Activated CD8-positive, alpha-beta memory T cell treated with anti-CD3 and anti-CD28 coated beads for 4 hours (primary cell): ENCODE measurements at regions not wholly inside any gene's neighbourhood (a gene's known extent, or its start where the extent isn't known, plus 50 kb on each side); places are given as distances from the start of the nearest gene placed in this dataset.

Experiments
- DNase-seq, 2 donors: peaks; one replicate each; pipeline ENCODE4 v3.0.0-alpha.2; 2020; ENCODE audit warnings: low read depth in 2 of 2

- DNase-seq: no peak
Measured at GRCh38 chr1:83673312-83673711, 325.6 kb downstream of the TTLL7 start.

- DNase-seq: no peak
Measured at GRCh38 chr1:83671586-83671985, 327.3 kb downstream of the TTLL7 start.

- DNase-seq: no peak
Measured at GRCh38 chr1:83670909-83671565, 327.9 kb downstream of the TTLL7 start.

DNA sequence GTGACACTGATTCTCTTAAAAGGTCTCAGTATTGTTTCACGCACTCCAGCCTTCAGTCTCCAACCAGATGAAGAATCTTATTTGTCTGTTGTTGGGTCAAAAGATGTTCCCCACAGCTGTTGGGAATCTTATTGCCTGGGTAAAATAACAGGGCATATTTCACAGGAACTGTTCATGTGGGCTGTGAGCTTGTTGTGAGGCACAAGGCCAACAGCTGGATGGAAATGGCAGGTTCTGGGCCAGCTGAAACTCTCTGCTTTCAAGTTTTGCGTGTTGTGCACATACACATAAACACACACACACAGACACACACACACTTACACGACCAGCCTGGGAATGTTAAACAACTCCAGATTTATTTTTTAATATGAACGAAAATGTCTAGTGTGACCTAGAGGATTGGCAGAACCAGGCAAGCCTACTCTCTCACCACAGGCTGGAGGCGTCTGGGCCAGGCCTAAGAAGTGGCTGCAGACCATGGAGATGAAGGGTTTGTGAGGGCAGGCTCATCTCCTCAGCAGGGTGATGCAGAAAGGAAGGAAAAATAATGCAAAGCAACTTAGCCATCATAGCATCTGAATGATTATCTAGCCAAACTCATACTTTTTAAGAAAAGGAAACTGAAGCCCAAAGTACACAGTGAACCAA, 357.0 kb downstream of the TTLL7 start:
- no peak for DNase-seq

GRCh38 chr1:83641206-83641658, 357.7 kb downstream of the TTLL7 start:
- no peak for DNase-seq

- no peak for DNase-seq
Measured at GRCh38 chr1:83639785-83640184, 359.1 kb downstream of the TTLL7 start.

- no peak for DNase-seq
Measured at GRCh38 chr1:83637586-83637985, 361.3 kb downstream of the TTLL7 start.

DNA sequence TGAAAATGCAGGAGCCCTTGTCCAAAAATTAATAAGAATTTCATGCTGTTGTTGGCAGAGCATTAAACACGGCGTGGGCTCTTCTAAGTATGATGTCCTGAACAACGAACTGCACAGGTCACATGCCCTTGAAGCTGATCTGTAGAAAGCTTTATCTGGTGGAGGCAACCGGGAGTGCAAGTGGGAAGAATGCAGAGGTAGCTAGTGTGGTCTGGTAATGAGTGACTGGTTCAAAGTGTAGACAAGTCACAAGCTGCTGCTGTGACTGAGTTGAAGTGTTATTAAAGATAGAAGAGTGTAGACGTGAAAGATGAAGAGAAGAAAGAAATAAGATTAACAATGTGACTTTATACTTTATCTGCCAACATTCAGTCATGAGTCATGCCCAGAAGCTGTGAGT, 361.9 kb downstream of the TTLL7 start:
- no peak for DNase-seq

DNA sequence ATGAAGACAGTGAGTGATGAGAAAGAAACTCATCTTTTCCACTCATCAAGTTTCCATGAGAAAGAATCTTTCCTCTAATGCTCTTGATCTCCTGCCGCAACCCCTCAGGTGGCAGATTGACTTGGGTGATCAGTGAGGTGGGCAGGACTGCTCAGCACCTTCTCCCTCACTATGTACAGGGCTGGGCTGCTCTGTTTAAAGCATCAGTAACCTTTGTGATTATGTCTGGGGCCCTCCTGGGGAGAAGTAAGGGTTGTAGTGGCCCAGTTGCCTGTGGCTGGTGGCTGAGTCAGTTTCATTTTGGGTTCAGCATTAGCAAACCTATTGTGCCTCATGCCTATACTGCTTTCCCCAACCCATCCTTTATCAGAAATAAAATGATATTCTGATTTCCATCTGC, 366.0 kb downstream of the TTLL7 start:
- no peak for DNase-seq

DNA sequence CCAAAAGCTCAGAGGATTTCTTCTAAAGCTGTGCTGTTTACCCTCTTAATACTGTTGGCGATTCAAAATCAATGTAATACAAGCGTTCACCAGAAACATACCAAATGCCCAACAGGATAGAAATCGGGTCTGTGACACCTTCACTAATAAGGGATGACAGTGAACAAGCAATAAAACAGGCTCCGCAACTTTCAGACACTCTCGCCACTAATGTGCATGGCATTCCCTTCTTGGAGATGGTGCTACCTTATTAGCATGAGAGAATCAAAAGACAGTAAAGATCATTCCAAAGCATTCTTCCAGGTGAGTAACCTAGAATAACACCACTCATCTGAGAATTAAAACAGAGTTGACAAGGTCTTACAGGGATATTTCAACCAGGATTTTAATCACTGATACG, 367.1 kb downstream of the TTLL7 start:
- DNase-seq: no peak

- DNase-seq: no peak
Measured at GRCh38 chr1:83627045-83627444, 371.9 kb downstream of the TTLL7 start.

- no peak for DNase-seq
Measured at GRCh38 chr1:83626603-83627002, 372.3 kb downstream of the TTLL7 start.

DNA sequence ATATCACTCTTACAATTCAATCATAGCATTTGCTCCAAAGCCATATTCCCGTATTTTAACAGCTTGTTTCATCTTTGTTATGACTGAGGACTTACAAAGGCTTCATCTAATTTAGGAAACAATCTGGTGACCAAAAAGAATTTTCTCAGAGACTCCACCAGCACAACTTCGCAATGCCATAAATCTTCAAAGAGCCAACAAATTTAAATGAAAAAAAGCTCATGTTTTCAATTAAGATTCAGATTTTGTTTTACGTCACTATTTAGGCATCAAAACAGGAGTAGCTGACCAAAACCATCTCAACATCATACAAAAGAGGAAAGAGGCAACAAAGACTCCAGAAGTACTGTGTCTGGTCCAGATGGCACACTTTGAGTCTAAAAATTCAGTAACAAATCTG, 373.3 kb downstream of the TTLL7 start:
- DNase-seq: no peak

- no peak for DNase-seq
Measured at GRCh38 chr1:83620016-83620415, 378.9 kb downstream of the TTLL7 start.

GRCh38 chr1:83619170-83619896, 379.6 kb downstream of the TTLL7 start:
- DNase-seq: no peak

- DNase-seq: no peak
Measured at GRCh38 chr1:83617883-83618282, 381.0 kb downstream of the TTLL7 start.

DNA sequence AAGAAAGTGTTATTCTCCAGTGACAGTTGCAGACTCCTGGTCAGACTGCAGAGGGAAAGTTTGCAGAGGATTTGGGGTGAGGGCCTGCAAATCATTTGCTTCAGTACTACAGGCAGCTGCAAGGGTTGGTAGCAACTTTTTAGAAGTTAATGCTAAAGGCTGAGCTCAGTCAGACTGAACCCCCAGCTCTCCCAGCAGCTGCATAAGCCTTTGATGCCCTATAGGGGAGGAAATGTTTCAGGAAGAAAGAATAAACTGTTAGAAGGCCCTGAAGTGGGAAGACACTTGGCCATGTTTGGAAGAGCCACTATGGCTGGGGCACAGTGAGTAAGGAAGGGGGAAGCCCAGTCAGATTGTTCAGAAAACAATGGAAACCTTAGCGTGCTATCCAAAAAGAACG, 383.6 kb downstream of the TTLL7 start:
- DNase-seq: no peak

GRCh38 chr1:83606416-83606955, 392.4 kb downstream of the TTLL7 start:
- no peak for DNase-seq

- no peak for DNase-seq
Measured at GRCh38 chr1:83596331-83596730, 402.6 kb downstream of the TTLL7 start.

- DNase-seq: no peak
Measured at GRCh38 chr1:83593073-83593472, 405.9 kb downstream of the TTLL7 start.

DNA sequence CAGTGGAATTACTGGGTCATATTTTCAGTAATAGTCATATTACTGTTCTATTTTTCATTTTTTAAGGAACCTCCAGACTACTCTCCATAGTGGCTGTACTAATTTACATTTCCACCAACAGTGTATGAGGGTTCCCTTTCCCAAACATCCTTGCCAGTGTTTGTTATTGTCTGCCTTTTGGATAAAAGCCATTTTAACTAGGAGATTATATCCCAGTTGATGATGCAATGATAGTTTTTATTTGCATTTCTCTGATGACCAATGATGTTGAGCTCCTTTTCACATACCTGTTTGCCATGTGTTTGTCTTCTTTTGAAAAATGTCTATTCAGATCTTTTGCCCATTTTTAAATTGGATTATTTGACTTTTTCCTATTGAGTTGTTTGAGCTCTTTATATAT, 410.8 kb downstream of the TTLL7 start:
- DNase-seq: no peak

- no peak for DNase-seq
Measured at GRCh38 chr1:83583351-83584014, 415.4 kb downstream of the TTLL7 start.
